Omental fat pad (tissue), 1 donor: ENCODE measurements at regions not wholly inside any gene's neighbourhood (a gene's known extent, or its start where the extent isn't known, plus 50 kb on each side); places are given as distances from the start of the nearest gene placed in this dataset.
A peak's percentile ranks its signal among the peaks of the same experiment; 100 is the strongest.
"Not testable (repeated sequence)": the region's sequence is repeated elsewhere in the genome, so short reads cannot be mapped to it uniquely, and the experiment has no call there.

ENCODE experiments used
- ATAC-seq: fragments of 150-250 bp; one replicate; pipeline ENCODE4 v1.9.1; 2016; ENCODE audit warnings: mild to moderate bottlenecking, moderate library complexity; ENCODE audit not compliant: low FRiP score
- DNase-seq: peaks from one replicate; pipeline ENCODE4 v3.0.0-alpha.2; 2019; ENCODE audit warnings: low spot score

DNA sequence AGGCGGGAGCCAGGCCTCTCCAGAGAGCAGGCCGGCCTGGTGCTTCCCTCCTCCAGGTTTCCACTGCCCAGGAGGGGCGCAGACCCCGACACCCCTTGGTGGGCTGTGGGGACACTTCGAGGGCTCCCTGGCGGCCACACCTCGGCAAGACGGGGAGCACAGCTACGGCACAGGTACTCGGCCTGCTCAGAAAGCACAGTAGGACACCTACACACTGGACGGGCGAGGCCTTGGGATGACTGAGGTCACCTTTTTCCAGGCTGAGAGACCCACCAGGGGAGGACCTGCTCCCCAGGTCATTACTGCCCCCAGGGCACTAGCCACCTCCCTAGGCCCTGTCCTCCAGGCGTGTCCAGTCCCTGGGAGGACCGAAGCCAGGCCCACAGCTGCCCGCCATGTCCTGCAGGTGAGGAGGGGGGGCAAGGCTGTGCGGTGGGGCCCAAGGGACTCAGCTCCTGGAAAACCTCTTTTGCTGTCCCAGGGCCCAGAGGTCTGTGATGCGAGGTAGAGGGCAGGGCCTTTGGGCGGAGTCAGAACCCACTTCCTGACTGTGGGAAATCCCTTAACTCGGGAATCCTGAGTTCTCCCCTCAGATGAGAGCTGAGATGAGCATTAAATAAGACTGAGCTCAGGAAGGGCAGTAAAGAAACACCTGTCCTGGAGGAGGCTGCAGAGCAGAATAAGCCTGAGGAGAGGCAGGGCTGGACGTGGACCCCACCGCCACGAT, 126.1 kb upstream of the MTLN start:
- not testable (repeated sequence) for ATAC-seq, DNase-seq

DNA sequence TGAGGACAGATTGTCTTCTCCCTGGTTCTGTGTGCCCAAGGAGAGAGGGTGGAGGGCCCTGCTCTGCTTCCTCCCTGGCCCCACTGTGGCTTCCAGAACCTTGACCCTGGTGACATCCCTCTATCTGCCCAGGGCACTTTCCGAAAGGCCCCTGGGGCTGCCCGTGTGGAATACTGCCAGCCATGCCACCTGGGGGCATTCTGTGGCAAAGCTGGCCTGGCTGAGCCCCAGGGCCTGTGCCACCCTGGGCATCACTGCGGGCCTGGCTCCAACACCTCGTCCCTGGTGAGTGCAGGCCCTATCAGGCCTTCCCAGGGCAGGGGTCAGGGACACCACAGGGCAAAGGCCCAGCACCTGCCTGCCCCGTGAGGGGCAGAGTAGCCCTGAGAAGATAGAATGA, 123.7 kb upstream of the MTLN start:
- ATAC-seq: not testable (repeated sequence)

DNA sequence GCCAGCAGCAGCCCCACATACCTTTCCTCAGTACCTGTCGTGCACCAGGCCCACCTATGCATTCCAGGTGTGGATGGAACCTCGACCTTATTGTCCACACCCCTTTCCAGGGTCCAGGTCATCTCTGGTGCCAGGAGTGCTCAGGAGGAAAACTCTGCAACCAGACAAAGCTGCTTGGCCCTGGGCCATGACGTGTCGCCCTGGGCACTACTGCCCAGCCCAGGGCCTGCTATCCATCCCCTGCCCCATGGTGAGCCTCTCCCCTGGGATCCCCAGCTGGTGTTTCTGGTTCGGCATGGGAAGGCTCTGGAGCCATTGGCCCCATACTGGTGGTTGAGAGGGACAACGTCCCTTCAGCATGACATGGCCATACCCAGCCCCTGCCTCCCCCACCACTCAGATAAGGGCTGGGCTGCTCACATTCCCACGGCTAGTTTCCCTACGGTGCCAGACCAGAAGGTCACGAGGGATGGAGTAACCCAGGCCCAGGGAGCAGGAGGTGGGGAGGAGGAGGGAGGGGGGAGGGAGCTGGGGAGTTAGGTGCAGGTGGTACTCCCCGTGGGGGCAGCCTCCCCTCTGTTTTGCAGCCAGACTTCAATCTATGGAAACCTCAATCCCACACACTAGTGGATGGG, 123.2 kb upstream of the MTLN start:
- not testable (repeated sequence) for ATAC-seq, DNase-seq

More for the DNA sequence above, 123.7 kb upstream of the MTLN start:
- not testable (repeated sequence) for DNase-seq

DNA sequence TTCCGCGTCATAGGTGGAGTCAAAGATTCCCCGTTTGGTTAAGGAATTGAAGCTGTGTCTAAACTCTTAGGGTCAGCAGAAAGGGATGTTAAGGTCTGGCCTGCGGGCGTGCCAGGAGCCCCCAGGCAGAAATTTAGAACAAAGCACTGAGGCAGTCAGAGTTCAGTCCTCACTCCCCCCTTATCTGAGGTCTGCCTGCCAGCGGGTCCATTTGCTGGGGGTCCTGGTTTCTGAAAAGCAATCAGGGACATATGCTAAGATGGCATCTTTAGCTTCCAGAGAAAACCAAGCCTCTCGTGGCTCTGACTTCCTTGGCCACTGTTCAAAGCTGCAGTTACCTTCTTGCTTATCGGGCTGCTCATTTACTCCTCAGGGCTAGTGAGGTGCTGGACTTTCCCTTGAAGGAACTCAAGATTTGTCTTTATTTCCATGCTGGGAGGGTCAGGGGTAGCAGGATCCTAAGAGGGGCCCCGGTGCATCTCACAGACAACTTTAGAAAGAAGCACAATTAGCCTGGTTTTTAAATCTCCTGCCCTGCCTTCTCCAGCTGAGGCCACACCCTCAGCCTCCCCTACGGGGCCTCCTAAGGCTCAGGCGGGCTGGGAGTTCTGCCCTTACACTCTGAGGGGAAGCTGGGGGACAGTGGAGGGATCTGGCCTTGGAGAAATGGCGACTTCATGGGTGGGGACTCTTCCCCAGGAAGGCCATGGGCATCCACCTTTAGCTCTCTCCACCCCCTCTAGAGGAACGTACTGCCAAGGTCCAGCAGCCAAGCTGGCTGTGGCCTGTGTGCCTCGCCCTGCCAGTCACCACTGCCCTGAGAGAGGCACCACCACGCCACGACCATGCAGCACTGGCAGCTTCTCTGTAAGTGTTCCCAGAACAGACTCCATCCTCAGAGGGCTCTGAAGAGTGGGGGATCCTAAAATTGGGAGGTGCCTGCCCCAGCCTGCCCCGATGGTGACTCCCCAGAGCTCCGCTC, 121.1 kb upstream of the MTLN start:
- not testable (repeated sequence) for DNase-seq, ATAC-seq

DNA sequence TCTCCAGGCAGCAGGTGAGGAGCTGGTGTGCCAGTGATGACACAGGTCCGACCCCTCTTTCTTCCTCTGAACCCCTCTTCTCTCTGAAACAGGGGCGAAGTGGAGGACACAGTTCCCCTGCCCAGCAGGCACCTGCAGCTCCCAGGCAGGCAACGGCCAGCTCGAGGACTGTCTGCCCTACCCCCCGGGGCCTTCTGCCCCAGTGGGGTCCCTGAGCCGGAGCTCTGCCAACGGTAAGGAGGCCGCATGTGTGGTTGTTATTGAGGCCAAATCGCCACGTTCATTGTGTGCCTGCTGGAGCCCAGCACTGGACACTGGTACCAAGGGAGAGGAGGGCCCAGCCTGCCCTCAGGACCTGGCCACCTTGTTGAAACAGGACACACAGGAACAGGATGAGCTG, 119.3 kb upstream of the MTLN start:
- not testable (repeated sequence) for ATAC-seq, DNase-seq

DNA sequence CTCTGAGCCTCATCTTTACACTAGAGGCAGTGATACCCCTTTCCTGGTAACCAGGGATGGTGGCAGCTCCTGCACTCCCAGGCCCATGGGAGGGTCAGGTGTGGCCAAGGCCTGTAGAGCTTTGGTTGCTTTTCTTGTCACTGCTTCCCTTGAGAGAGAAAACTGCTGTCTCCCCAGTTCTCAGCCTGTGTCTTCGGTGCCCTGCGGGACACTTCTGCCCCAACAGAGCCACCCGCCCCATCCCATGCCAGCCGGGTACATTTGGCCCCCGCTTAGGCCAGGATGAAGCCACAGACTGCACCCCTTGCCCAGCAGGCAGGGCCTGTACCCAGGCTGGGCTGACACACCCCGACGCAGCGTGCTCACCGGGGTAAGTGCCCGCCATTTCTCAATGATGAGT, 117.4 kb upstream of the MTLN start:
- not testable (repeated sequence) for DNase-seq, ATAC-seq

DNA sequence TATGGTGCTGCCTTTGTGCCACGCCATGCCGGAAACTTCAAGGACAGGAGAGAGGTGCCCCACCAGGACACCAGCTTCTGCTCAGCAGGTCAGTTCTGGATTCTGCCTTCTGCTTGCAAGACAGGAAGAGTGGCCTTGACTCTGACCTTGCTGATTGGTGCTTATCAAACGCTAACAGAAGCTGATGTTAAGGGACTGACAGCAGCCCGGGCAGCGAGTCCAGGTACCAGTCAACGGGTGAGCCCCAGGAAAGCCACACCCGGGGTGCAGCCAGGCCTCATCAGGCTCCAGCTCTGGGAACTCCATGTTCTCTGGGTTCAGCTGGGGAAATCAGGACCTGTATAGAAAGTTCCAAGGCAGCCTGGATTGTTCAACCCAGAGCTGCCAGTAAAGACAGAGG, 116.8 kb upstream of the MTLN start:
- DNase-seq, ATAC-seq: not testable (repeated sequence)

DNA sequence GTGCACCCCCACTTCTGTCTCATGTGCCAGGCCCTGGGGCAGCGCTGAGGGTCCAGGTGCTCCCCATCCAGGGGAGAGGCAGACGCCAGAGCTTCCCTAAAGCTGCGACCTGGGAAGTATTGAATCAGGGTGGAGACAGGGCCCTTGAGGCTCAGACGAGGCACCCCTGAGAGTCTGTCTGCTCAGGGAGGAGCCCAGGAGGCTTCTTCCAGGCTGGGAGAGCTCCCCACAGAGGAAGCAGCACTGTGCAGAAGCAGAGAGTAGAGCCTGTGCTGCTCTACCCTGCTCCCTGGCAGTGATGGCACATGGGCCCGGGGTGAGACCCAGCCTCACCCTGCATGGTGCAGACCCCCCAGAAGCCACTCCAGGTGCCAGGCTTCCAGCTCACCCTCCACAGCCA, 116.3 kb upstream of the MTLN start:
- ATAC-seq, DNase-seq: not testable (repeated sequence)

DNA sequence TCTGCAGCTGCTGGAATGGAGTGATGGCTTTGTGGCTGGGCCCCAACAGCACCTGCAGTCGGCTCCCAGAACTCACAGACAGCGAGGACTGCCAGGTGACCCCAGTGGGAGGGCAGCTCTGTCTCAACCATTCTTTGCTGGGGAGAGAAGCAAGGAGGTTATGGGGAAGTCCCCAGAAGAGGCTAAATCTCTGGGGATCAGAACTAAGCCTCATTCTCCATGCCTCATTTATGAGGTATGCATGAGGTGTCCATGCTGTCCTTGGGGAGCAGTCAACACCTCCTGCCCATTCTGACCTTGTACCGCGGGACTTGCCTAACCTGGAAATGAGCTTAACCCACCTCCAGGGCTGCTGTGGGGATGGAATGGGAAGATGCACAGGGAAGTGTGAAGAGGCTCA, 111.5 kb upstream of the MTLN start:
- DNase-seq, ATAC-seq: not testable (repeated sequence)

DNA sequence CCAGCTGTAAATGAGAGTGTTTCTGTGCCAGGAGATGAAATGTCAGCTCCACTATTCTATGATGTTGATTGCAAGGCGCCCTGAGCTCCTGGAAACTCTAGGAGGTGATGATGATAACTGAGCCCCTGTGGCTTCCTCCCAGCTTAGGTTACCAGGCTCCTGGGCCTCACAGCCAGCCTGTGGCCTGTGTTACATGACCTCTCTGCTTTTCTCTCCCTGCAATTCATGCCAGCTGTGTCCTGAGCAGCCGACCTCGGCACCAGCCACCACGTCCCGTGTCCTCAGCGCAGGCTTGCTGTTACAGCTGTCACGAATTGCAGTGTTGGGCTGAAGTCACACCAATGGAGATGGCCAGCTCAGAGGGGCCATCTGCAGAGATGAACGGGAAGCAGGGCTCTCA, 110.2 kb upstream of the MTLN start:
- ATAC-seq, DNase-seq: not testable (repeated sequence)

DNA sequence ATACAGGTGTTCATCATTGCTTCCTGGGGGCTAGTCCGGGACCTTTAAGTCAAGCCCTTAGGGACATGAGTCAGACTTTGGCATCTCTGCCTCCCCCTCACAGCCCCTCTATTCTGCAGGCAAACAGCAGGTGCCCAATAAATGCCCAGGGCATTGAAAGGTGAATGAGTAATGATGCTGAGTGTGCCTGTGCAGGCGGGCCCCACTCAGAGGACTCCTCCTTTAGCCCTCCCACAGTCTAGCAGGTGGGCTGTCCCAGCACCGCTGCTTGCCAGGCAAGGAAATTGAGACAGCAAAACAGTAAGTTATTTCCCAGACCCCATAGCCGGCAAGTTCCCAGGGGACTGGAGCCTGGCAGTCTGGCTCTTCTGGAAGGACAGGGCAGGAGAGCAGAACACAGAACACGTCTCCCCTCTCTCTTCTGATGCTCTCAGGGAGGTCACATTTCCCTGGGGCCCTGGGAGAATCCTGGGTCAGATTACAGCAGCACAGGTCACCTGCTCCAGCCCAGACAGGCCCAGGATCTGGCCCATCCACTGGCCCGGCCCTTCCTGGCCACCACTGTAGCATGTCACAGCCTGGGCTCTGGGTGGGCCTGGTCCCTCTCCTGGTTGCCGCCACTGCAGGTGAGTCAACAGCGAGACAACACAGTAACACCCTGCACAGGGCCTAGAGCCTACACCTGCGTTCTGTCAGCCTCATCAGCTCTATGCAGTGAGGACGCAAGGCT, 108.7 kb upstream of the MTLN start:
- not testable (repeated sequence) for DNase-seq, ATAC-seq

DNA sequence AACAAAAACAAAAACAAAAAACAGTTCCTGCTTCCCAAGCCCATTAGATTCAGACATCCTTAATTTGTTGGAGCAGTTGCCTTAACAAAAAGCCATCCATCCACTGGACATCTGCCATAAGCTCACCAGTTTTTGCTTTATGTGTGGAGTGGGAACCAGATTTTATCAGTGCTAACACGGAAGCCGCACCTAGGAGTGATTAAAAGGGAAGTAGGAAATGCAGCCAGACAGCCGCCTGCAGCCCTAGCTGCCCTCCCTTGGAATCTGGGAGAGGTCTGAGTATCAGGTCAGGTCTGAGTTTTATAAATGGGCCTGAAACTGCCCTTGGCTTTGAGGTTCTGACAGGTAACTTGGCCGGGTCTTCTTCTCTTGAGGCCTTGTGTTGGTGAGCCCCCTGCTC, 106.6 kb upstream of the MTLN start:
- not testable (repeated sequence) for ATAC-seq, DNase-seq

DNA sequence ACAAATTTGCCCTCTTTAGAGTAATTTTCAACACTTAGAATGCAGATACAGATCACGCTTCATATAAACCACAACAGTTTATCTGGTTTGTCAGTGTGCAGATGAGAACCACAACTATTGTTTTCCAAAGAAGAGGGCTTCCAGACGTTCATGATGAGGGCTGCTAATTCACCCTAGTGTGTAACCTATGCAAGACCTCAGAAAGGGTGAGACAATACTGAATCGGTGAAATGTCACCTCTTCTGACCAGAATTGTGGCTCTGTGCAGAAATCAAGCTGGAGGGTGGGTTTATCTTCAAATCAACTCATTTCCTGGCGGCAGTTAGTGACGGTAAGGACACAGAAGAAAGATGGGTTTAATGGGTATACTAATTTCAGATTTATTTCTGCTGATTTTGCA, 105.0 kb upstream of the MTLN start:
- DNase-seq, ATAC-seq: not testable (repeated sequence)

DNA sequence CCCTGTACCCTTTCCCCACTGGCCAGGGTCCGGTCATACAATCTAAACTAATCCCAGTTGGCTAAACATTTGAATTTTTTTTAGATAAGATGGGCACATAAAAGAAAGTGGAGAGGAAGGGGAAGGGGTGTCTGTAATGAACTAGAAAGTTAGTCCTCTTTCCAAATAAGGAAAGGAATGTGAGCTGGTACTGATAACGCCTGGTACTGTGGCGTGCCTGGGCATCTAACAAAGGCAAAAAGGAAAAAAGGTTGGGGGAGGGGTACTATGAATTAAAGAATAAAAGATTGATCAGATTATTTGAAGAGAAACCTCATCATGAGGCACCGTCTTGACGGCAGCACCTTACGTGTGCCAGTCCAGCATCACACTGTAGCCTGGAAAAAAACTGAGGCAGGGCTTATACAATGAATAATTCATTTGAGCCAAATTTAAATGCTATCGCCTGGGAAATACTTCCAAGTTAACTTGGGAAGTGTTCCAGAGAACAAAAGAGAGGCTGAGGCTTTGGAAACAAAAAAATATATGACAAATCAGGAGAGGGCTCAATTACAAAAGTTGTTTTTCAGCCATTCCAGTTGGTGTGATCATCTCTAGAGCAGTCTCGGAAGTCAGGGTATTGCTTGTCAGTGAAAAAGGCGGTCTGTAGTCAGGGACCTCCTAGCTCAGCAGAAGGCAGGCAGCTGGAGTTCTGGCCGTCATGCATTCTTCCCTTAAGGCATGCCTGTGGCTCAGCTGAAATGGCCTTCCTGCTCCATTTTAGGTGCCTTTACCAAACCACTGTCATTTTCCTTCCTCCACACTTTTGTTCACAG, 103.9 kb upstream of the MTLN start:
- peak; percentile 94 for ATAC-seq
- not testable (repeated sequence) for DNase-seq

DNA sequence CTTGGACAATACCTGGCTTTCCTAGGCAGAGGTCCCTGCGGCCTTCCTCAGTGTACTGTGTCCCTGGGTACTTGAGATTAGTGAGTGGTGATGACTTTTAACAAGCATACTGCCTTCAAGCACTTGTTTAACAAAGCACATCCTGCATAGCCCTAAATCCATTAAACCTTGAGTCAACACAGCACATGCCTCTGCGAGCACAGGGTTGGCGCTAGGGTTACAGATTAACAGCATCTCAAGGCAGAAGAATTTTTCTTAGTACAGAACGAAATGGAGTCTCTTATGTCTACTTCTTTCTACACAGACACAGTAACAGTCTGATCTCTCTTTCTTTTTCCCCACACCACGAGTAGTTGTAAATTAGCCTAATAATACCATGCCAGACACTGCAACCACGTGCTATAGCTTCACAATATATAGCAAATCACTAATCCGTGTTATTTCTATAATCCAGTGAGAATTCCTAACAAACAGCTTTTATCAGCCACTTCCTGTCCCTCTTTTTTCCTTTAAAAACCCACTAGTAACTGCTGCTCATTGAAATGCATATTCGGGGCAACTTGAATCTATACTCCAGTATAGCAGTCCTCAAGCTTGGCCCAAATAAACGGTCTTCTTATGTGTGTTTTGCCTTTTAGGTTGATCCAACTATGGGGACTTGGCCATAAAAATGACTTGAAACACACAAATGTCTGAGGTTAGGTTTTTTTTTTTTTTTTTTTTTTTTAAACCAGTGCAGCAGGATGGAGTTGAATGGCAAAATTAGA, 102.9 kb upstream of the MTLN start:
- ATAC-seq, DNase-seq: not testable (repeated sequence)

DNA sequence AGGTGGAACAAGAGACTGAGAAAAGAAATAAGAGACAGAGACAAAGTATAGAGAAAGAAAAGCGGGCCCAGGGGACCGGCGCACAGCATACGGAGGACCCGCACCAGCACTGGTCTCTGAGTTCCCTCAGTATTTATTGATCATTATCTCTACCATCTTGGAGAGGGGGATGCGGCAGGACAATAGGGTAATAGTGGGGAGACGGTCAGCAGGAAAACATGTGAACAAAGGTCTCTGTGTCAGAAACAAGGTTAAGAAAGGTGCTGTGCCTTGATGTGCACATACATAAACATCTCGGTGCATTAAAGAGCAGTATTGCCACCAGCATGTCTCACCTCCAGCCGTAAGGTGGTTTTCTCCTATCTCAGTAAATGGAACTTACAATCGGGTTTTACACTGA, 102.1 kb upstream of the MTLN start:
- not testable (repeated sequence) for ATAC-seq, DNase-seq

DNA sequence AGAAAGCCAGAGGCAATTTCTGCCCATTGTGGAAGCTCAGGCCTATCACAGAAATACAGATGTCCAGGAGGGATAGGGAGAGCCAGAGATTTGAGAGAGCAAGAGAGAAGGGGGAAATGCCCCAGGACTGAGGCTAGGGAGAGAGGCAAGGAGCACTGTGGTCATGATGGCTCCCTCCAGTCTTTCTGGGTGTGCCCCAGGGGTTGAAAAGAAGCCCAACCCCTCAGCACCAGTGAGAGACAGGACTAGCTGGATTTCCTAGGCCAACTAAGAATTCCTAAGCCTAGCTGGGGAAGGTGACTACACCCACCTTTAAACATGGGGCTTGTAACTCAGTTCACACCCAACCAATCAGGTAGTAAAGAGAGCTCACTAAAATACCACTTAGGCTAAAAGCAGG, 100.7 kb upstream of the MTLN start:
- ATAC-seq: not testable (repeated sequence)

More for the DNA sequence above, 100.7 kb upstream of the MTLN start:
- DNase-seq: not testable (repeated sequence)
